Erythroblast (primary cell): ENCODE measurements at regions not wholly inside any gene's neighbourhood (a gene's known extent, or its start where the extent isn't known, plus 50 kb on each side); places are given as distances from the start of the nearest gene placed in this dataset.

Experiments used
- GATA1 ChIP-seq: IDR thresholded peaks from 2 replicates; pipeline ENCODE4 v1.6.1; 2011; ENCODE audit warnings: low read depth, mild to moderate bottlenecking, control low read depth, low read length, moderate library complexity
- POLR2A ChIP-seq: IDR thresholded peaks from 2 replicates; pipeline ENCODE4 v1.6.1; 2011; ENCODE audit warnings: mild to moderate bottlenecking, low read length

GRCh38 chr3:95905182-95905581 is 909.2 kb upstream of the EPHA6 start:
- TF ChIP-seq POLR2A: no peak
- no peak for TF ChIP-seq GATA1
